ENCODE measurements at regions not wholly inside any gene's neighbourhood (a gene's known extent, or its start where the extent isn't known, plus 50 kb on each side); places are given as distances from the start of the nearest gene placed in this dataset.

DNA sequence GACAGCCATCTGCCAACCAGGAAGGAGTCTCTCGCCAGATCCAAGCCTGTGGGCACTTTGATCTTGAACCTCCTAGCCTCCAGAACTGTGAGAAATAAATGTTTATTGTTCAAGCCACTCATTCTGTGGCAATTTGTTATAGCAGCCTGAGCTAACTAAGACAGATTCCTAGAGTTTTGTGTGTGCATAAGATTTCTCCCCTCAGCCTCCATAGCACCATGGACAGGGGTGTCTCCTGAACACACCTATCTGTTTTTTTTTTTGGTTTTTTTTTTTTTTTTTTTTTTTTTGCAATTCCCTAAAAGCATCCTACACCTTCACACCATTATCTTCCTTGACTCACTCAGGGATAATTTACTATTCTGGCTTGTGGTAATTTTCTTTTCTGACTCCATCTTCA, 768.5 kb downstream of the NR2F2 start (continued):
- TF ChIP-seq, protein P1, sequence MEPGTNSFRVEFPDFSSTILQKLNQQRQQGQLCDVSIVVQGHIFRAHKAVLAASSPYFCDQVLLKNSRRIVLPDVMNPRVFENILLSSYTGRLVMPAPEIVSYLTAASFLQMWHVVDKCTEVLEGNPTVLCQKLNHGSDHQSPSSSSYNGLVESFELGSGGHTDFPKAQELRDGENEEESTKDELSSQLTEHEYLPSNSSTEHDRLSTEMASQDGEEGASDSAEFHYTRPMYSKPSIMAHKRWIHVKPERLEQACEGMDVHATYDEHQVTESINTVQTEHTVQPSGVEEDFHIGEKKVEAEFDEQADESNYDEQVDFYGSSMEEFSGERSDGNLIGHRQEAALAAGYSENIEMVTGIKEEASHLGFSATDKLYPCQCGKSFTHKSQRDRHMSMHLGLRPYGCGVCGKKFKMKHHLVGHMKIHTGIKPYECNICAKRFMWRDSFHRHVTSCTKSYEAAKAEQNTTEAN (CRISPR knock-in tag; IDR thresholded peaks at IDR 0.05): no peak
- TF ChIP-seq MXD4 (CRISPR knock-in tag; IDR thresholded peaks at IDR 0.05; ENCODE audit: borderline replicate concordance) (no peak), ZNF138 (CRISPR knock-in tag; conservative IDR thresholded peaks at IDR 0.05) (no peak), ZNF396 (CRISPR knock-in tag; IDR thresholded peaks at IDR 0.05; ENCODE audit: borderline replicate concordance) (no peak), SOX15 (CRISPR knock-in tag; IDR thresholded peaks at IDR 0.05) (no peak), NFE2L1 (CRISPR knock-in tag; IDR thresholded peaks at IDR 0.05) (no peak)
- TF ChIP-seq, protein P2, sequence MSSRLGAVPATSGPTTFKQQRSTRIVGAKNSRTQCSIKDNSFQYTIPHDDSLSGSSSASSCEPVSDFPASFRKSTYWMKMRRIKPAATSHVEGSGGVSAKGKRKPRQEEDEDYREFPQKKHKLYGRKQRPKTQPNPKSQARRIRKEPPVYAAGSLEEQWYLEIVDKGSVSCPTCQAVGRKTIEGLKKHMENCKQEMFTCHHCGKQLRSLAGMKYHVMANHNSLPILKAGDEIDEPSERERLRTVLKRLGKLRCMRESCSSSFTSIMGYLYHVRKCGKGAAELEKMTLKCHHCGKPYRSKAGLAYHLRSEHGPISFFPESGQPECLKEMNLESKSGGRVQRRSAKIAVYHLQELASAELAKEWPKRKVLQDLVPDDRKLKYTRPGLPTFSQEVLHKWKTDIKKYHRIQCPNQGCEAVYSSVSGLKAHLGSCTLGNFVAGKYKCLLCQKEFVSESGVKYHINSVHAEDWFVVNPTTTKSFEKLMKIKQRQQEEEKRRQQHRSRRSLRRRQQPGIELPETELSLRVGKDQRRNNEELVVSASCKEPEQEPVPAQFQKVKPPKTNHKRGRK (CRISPR knock-in tag; IDR thresholded peaks at IDR 0.05; ENCODE audit: borderline replicate concordance): no peak

DNA sequence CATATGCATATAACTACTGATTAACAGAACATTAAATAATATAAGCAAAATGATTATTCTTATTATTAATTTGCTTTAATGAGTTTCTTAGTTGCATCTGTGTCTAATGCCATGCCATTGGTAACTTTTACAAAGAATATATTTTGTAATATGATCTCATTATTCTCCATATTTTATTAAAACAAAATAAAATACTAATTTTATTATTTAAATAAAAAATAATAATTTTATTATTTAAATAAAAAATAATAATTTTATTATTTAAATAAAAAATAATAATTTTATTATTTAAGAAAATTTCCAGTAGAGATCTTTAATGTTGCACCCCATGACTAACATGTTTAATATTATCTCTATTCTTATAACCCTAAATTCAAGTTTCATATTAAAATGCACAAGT, 771.1 kb downstream of the NR2F2 start:
- no peaks in the 10 kb centered on the region for H3K27me3 Mint-ChIP-seq (ENCODE audit: low read depth)
- no peak overlapping the region for H3K27ac Mint-ChIP-seq
- peak; percentile 92 for TF ChIP-seq HMGA2 (CRISPR knock-in tag; IDR thresholded peaks at IDR 0.05)
- TF ChIP-seq JUN (CRISPR knock-in tag; IDR thresholded peaks at IDR 0.05): no peak
- no peaks in the 10 kb centered on the region for H3K4me1 Mint-ChIP-seq
- ATAC-seq (no peak), DNase-seq (ENCODE audit: low spot score) (no peak)
- peaks cover 15% of the 10 kb centered on the region; the same call in 1 of the 2 replicates for H3K9me3 Mint-ChIP-seq
- H3K4me3 Mint-ChIP-seq: no peak overlapping the region
- ChIA-PET CTCF (no interaction called here), POLR2A (no interaction called here)
- no peaks in the 10 kb centered on the region for H3K36me3 Mint-ChIP-seq

DNA sequence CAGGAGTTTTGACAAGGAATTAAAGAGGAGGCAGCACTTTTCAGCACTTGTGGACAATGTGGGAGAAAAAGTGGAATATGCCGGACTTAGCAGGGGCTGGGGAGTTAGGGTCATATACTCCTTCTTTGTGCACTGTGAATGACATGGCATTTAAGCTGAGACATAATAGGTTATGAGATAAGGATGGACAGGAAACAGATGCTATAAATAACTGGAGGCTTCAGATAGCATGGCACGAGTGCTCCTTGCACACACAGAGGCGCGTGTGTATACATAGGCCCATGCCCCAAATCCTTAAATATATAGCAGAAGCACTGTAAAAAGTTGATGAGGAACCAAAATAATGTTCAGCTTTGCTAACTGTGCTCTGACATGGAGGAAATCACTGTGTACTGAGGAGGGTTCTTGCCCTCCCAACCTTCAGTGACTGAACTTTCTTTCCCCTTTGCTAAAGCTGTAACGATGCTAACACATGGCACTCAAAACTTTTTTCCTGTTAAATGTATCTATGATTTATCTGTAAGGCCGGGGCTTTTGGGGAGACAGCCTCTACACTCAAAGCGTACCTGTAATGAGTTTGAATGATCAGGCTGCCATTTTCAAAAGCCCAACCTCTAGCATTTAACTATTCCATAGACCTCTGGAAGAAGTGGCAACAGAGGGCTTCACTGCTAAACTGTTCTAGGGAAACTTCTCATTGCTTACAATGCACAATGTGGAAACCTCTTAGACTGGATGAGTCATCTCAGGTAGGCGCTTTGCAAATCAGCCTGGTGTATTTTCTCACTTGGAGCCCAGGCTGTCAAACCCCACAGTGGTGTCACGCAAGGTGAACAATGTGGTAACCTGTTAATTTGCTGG, 784.6 kb downstream of the NR2F2 start:
- ATAC-seq (no peak), DNase-seq (ENCODE audit: low spot score) (no peak)
- Mint-ChIP-seq H3K27ac (no peak overlapping the region), H3K27me3 (ENCODE audit: low read depth) (no peaks in the 10 kb centered on the region), H3K4me3 (no peak overlapping the region), H3K36me3 (no peaks in the 10 kb centered on the region), H3K4me1 (peaks cover 7% of the 10 kb centered on the region), H3K9me3 (peaks cover 23% of the 10 kb centered on the region)
- ChIA-PET POLR2A (no interaction called here), CTCF (interaction anchor here (1.0 kb wide), 1 partner anchor 12 kb away, joined by 5 read pairs; no protein-coding TSS in a partner anchor)
- TF ChIP-seq, protein P3, sequence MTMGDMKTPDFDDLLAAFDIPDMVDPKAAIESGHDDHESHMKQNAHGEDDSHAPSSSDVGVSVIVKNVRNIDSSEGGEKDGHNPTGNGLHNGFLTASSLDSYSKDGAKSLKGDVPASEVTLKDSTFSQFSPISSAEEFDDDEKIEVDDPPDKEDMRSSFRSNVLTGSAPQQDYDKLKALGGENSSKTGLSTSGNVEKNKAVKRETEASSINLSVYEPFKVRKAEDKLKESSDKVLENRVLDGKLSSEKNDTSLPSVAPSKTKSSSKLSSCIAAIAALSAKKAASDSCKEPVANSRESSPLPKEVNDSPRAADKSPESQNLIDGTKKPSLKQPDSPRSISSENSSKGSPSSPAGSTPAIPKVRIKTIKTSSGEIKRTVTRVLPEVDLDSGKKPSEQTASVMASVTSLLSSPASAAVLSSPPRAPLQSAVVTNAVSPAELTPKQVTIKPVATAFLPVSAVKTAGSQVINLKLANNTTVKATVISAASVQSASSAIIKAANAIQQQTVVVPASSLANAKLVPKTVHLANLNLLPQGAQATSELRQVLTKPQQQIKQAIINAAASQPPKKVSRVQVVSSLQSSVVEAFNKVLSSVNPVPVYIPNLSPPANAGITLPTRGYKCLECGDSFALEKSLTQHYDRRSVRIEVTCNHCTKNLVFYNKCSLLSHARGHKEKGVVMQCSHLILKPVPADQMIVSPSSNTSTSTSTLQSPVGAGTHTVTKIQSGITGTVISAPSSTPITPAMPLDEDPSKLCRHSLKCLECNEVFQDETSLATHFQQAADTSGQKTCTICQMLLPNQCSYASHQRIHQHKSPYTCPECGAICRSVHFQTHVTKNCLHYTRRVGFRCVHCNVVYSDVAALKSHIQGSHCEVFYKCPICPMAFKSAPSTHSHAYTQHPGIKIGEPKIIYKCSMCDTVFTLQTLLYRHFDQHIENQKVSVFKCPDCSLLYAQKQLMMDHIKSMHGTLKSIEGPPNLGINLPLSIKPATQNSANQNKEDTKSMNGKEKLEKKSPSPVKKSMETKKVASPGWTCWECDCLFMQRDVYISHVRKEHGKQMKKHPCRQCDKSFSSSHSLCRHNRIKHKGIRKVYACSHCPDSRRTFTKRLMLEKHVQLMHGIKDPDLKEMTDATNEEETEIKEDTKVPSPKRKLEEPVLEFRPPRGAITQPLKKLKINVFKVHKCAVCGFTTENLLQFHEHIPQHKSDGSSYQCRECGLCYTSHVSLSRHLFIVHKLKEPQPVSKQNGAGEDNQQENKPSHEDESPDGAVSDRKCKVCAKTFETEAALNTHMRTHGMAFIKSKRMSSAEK (CRISPR knock-in tag; IDR thresholded peaks at IDR 0.05; ENCODE audit: borderline replicate concordance): no peak
- TF ChIP-seq, protein P4, sequence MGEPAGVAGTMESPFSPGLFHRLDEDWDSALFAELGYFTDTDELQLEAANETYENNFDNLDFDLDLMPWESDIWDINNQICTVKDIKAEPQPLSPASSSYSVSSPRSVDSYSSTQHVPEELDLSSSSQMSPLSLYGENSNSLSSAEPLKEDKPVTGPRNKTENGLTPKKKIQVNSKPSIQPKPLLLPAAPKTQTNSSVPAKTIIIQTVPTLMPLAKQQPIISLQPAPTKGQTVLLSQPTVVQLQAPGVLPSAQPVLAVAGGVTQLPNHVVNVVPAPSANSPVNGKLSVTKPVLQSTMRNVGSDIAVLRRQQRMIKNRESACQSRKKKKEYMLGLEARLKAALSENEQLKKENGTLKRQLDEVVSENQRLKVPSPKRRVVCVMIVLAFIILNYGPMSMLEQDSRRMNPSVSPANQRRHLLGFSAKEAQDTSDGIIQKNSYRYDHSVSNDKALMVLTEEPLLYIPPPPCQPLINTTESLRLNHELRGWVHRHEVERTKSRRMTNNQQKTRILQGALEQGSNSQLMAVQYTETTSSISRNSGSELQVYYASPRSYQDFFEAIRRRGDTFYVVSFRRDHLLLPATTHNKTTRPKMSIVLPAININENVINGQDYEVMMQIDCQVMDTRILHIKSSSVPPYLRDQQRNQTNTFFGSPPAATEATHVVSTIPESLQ (CRISPR knock-in tag; IDR thresholded peaks at IDR 0.05): no peak
- no peak for TF ChIP-seq CREB1 (CRISPR knock-in tag; IDR thresholded peaks at IDR 0.05)
- TF ChIP-seq, protein P5, sequence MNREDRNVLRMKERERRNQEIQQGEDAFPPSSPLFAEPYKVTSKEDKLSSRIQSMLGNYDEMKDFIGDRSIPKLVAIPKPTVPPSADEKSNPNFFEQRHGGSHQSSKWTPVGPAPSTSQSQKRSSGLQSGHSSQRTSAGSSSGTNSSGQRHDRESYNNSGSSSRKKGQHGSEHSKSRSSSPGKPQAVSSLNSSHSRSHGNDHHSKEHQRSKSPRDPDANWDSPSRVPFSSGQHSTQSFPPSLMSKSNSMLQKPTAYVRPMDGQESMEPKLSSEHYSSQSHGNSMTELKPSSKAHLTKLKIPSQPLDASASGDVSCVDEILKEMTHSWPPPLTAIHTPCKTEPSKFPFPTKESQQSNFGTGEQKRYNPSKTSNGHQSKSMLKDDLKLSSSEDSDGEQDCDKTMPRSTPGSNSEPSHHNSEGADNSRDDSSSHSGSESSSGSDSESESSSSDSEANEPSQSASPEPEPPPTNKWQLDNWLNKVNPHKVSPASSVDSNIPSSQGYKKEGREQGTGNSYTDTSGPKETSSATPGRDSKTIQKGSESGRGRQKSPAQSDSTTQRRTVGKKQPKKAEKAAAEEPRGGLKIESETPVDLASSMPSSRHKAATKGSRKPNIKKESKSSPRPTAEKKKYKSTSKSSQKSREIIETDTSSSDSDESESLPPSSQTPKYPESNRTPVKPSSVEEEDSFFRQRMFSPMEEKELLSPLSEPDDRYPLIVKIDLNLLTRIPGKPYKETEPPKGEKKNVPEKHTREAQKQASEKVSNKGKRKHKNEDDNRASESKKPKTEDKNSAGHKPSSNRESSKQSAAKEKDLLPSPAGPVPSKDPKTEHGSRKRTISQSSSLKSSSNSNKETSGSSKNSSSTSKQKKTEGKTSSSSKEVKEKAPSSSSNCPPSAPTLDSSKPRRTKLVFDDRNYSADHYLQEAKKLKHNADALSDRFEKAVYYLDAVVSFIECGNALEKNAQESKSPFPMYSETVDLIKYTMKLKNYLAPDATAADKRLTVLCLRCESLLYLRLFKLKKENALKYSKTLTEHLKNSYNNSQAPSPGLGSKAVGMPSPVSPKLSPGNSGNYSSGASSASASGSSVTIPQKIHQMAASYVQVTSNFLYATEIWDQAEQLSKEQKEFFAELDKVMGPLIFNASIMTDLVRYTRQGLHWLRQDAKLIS (CRISPR knock-in tag; IDR thresholded peaks at IDR 0.05; ENCODE audit: borderline replicate concordance): no peak
- TF ChIP-seq SMAD4 (CRISPR knock-in tag; IDR thresholded peaks at IDR 0.05): no peak

Measured in WTC11 (cell line).